Kidney (tissue), 13 donors: ENCODE measurements at regions not wholly inside any gene's neighbourhood (a gene's known extent, or its start where the extent isn't known, plus 50 kb on each side); places are given as distances from the start of the nearest gene placed in this dataset.

Experiments
- DNase-seq, 5 donors: peaks; one replicate each; pipeline ENCODE4 v3.0.0-alpha.2; 2013 to 2020
- FAIRE-seq: peaks from 2 replicates; lab custom pipeline; 2012; peaks lifted over from hg19 to GRCh38; lab: Jason Lieb, UNC
- H3K27ac ChIP-seq, 2 donors: one replicate each; pipeline ENCODE4 v1.7.0; 2013; ENCODE audit warnings: low read depth in 2 of 2, low read length in 2 of 2, inconsistent platforms in 1 of 2
- H3K27me3 ChIP-seq: one replicate; pipeline ENCODE4 v1.7.1; 2013; ENCODE audit warnings: low read length, inconsistent platforms; ENCODE audit not compliant: control insufficient read depth, insufficient read depth
- H3K36me3 ChIP-seq, 3 donors: one replicate each; pipeline versions ENCODE4 v1.7.0 to v1.7.1; 2013; ENCODE audit warnings: low read length in 3 of 3, control low read depth in 1 of 3, inconsistent platforms in 1 of 3; ENCODE audit not compliant: insufficient read depth in 3 of 3, control insufficient read depth in 2 of 3
- H3K4me1 ChIP-seq, 3 donors: one replicate each; pipeline versions ENCODE4 v1.7.0 to v1.7.1; 2013; ENCODE audit warnings: low read length in 3 of 3, inconsistent platforms in 1 of 3, low read depth in 1 of 3; ENCODE audit not compliant: control insufficient read depth in 2 of 3, insufficient read depth in 2 of 3
- H3K4me3 ChIP-seq, 3 donors: one replicate each; pipeline versions ENCODE4 v1.7.0 to v1.8.1; 2013; ENCODE audit warnings: low read length in 3 of 3, control low read depth in 1 of 3, inconsistent platforms in 1 of 3
- H3K9ac ChIP-seq, 3 donors: one replicate each; pipeline versions ENCODE4 v1.7.0 to v1.7.1; 2013; ENCODE audit warnings: low read length in 3 of 3, control low read depth in 1 of 3, inconsistent platforms in 1 of 3
- H3K9me3 ChIP-seq, 3 donors: one replicate each; pipeline versions ENCODE4 v1.7.0 to v1.7.1; 2013; ENCODE audit warnings: low read length in 3 of 3, control low read depth in 1 of 3, inconsistent platforms in 1 of 3; ENCODE audit not compliant: control insufficient read depth in 2 of 3, insufficient read depth in 1 of 3
- CTCF ChIP-seq: IDR thresholded peaks from 3 replicates; pipeline ENCODE4 v1.5.1; 2012; ENCODE audit warnings: mild to moderate bottlenecking, moderate library complexity, borderline replicate concordance; ENCODE audit not compliant: insufficient read depth; ENCODE audit errors: extremely low read depth
- intact Hi-C: fragments of 100-400 bp; cut with DNase I; formaldehyde crosslinking; loops from one replicate; pipeline ENCODE4 v1.11.1; 2022
- donor health status: control.
- donor health status: control.
- donor health status: control.
- donor health status: control.
- donor health status: control.
- donor health status: DM: yes; HTN: yes; CAD: no.
- donor health status: Normal renal cell carcinoma (clear cell type).

DNA sequence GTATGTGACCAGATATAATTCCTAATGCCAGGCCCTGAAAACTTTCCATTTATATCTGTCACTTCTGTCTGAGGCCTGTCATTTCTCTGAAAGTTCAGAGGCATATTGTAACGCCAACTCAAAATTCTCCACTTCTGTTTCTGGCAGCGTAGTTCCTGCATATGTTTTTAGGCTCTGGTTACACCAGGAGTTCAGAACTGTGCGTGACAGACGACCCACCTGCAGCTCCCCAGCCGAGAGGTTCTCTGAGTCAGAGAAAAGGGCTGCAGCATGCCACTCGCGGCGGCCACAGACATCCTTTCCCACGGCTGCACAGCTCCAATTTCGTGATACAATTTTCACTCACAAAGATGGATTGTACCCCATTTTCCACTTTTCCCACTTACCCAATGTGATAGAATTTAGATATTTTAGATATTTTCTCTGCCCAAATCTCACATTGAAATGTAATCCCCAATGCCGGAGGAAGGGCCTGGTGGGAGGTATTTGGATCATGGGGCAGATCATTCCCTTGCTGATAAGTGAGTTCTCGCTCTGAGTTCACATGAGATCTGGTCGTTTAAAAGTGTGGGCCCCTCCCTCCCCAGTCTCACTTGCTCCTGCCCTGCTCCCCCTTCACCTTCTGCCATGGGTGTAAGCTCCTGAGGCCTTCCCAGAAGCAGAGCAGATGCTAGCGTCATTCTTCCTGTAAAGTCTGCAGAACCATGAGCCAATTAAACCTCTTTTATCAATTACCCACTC lies 308.1 kb downstream of the LIG4 start:
- Histone ChIP-seq H3K27me3 (no peaks in the 10 kb centered on the region), H3K9ac (no peak overlapping the region), H3K4me3 (no peak overlapping the region), H3K27ac (no peak overlapping the region), H3K9me3 (no peaks in the 10 kb centered on the region), H3K36me3 (no peaks in the 10 kb centered on the region), H3K4me1 (no peaks in the 10 kb centered on the region)
- TF ChIP-seq CTCF, result no peak
- intact Hi-C loops, result no loop called here
- DNase-seq (no peak), FAIRE-seq (no peak)

- FAIRE-seq, result no peak
- no peak for TF ChIP-seq CTCF
Measured at GRCh38 chr13:107906131-107906530, 309.2 kb downstream of the LIG4 start.

GRCh38 chr13:107901996-107902562 lies 313.3 kb downstream of the LIG4 start:
- Histone ChIP-seq H3K4me1 (no peaks in the 10 kb centered on the region), H3K27me3 (no peaks in the 10 kb centered on the region), H3K4me3 (no peak overlapping the region), H3K9me3 (no peaks in the 10 kb centered on the region), H3K9ac (no peak overlapping the region), H3K36me3 (no peaks in the 10 kb centered on the region), H3K27ac (no peak overlapping the region)
- no peak for TF ChIP-seq CTCF
- FAIRE-seq, result no peak
- no peak for DNase-seq
- intact Hi-C loops, result no loop called here

More at GRCh38 chr13:107906131-107906530, 309.2 kb downstream of the LIG4 start:
- H3K9ac ChIP-seq, result no peak overlapping the region
- DNase-seq, result no peak
- no peaks in the 10 kb centered on the region for H3K4me1 ChIP-seq
- H3K27me3 ChIP-seq, result no peaks in the 10 kb centered on the region
- intact Hi-C loops, result no loop called here
- H3K36me3 ChIP-seq, result no peaks in the 10 kb centered on the region
- no peak overlapping the region for H3K4me3 ChIP-seq
- no peaks in the 10 kb centered on the region for H3K9me3 ChIP-seq
- no peak overlapping the region for H3K27ac ChIP-seq
